Endothelial cell of umbilical vein (primary cell): ENCODE measurements at regions not wholly inside any gene's neighbourhood (a gene's known extent, or its start where the extent isn't known, plus 50 kb on each side); places are given as distances from the start of the nearest gene placed in this dataset.

Experiments used
- BruUV-seq: library from RNA; stranded (reverse); fragments of 400-500 nt; replicated peaks from 2 replicates; lab custom pipeline; 2021; lab: Mats Ljungman, UMichigan
- CTCF ChIA-PET: fragments of 300-600, 350-600 bp; sonication (Branson Sonifier 250); formaldehyde crosslinking; loops from one replicate; lab custom pipeline; 2021; ENCODE audit warnings: antibody characterized with exemption, inconsistent platforms; lab: Charles Lee
- POLR2A ChIA-PET: fragments of 300-600, 350-600 bp; sonication (Branson Sonifier 250); formaldehyde crosslinking; loops from one replicate; lab custom pipeline; 2021; ENCODE audit warnings: antibody characterized with exemption, inconsistent platforms; lab: Charles Lee
- DNase-seq: peaks from one replicate; pipeline ENCODE4 v3.0.0-alpha.2; 2011; ENCODE audit warnings: low read depth, low spot score
- FAIRE-seq: peaks from 2 replicates; lab custom pipeline; 2011; peaks lifted over from hg19 to GRCh38; lab: Jason Lieb, UNC
- H2AFZ ChIP-seq: 2 replicates; pipeline ENCODE4 v1.6.0; 2012; ENCODE audit warnings: low read depth, low read length, control low read depth, inconsistent platforms
- H3K27ac ChIP-seq: 2 replicates; pipeline ENCODE4 v1.5.1; 2011; ENCODE audit warnings: low read depth, mild to moderate bottlenecking, control low read depth, low read length, moderate library complexity; ENCODE audit not compliant: insufficient read depth
- H3K27me3 ChIP-seq, 2 experiments: 2 replicates each; pipeline versions ENCODE4 v1.6.0 to v1.6.1; 2011; ENCODE audit warnings: low read length in 2 of 2, mixed read lengths in 1 of 2; ENCODE audit not compliant: control insufficient read depth in 2 of 2, insufficient read depth in 2 of 2
- H3K36me3 ChIP-seq, 2 experiments: 2 replicates in 1 of 2; 3 replicates in 1 of 2; pipeline ENCODE4 v1.5.1; 2011; ENCODE audit warnings: low read length in 2 of 2, mild to moderate bottlenecking in 1 of 2, moderate library complexity in 1 of 2; ENCODE audit not compliant: control insufficient read depth in 2 of 2, insufficient read depth in 2 of 2; ENCODE audit errors: extremely low read depth in 1 of 2
- H3K4me1 ChIP-seq: 3 replicates; pipeline ENCODE4 v1.5.1; 2011; ENCODE audit warnings: mild to moderate bottlenecking, low read length; ENCODE audit not compliant: control insufficient read depth, insufficient read depth; ENCODE audit errors: extremely low read depth
- H3K4me2 ChIP-seq: 2 replicates; pipeline ENCODE4 v1.6.1; 2011; ENCODE audit warnings: low read length, control low read depth, mixed read lengths; ENCODE audit not compliant: insufficient read depth
- H3K4me3 ChIP-seq, 3 experiments: fragments of 200-600 bp in 1 of 3; sonication (generic), shearing (Covaris generic) in 1 of 3; replicated peaks in 1 of 3; 2 replicates each; pipeline ENCODE4 v1.5.1; 2011 to 2016; ENCODE audit warnings: control low read depth in 3 of 3, low read length in 3 of 3, mild to moderate bottlenecking in 2 of 3, inconsistent platforms in 1 of 3, low read depth in 1 of 3, moderate library complexity in 1 of 3; ENCODE audit not compliant: insufficient read depth in 1 of 3
- H3K79me2 ChIP-seq: 2 replicates; pipeline ENCODE4 v1.6.0; 2012; ENCODE audit warnings: low read length, inconsistent platforms; ENCODE audit not compliant: control insufficient read depth, insufficient read depth
- H3K9ac ChIP-seq: replicated peaks from 2 replicates; pipeline ENCODE3; 2011; ENCODE audit warnings: low read length, control low read depth; ENCODE audit not compliant: insufficient read depth; ENCODE audit errors: extremely low read depth
- H3K9me1 ChIP-seq: replicated peaks from 3 replicates; pipeline ENCODE4 v1.6.0; 2011; ENCODE audit warnings: mild to moderate bottlenecking, low read length; ENCODE audit not compliant: control insufficient read depth, insufficient read depth; ENCODE audit errors: extremely low read depth
- H3K9me3 ChIP-seq: replicated peaks from 2 replicates; pipeline ENCODE4 v1.5.1; 2012; ENCODE audit warnings: low read length, inconsistent platforms; ENCODE audit not compliant: control insufficient read depth, insufficient read depth
- H4K20me1 ChIP-seq: replicated peaks from 2 replicates; pipeline ENCODE3; 2011; ENCODE audit warnings: mild to moderate bottlenecking, low read length; ENCODE audit not compliant: control insufficient read depth, insufficient read depth; ENCODE audit errors: extremely low read depth
- EZH2 ChIP-seq: IDR thresholded peaks from 2 replicates; pipeline ENCODE4 v1.6.1; 2012; ENCODE audit warnings: borderline replicate concordance, low read depth, mild to moderate bottlenecking, moderate library complexity, low read length, inconsistent platforms; ENCODE audit not compliant: severe bottlenecking
- FOS ChIP-seq: IDR thresholded peaks from 2 replicates; pipeline ENCODE4 v1.6.1; 2011; ENCODE audit warnings: mild to moderate bottlenecking, low read length, moderate library complexity, borderline replicate concordance; ENCODE audit not compliant: insufficient read depth
- GATA2 ChIP-seq: IDR thresholded peaks from 2 replicates; pipeline ENCODE4 v1.7.0; 2011; ENCODE audit warnings: low read depth, mild to moderate bottlenecking, moderate library complexity, mixed read lengths, low read length; ENCODE audit not compliant: insufficient read length, insufficient read depth
- JUN ChIP-seq: IDR thresholded peaks from 2 replicates; pipeline ENCODE4 v1.6.1; 2011; ENCODE audit warnings: borderline replicate concordance, low read depth; ENCODE audit not compliant: insufficient read length, insufficient read depth
- MYC ChIP-seq: IDR thresholded peaks from one replicate; pipeline ENCODE4 v1.6.1; 2011; ENCODE audit warnings: mild to moderate bottlenecking, low read depth, low read length
- POLR2A ChIP-seq: IDR thresholded peaks from 2 replicates; pipeline ENCODE4 v1.6.1; 2012; ENCODE audit warnings: low read depth, mild to moderate bottlenecking, control low read depth, low read length
- POLR2AphosphoS5 ChIP-seq: IDR thresholded peaks from 2 replicates; pipeline ENCODE4 v1.6.1; 2012; ENCODE audit warnings: low read depth, mild to moderate bottlenecking, control low read depth, low read length, moderate library complexity; ENCODE audit not compliant: insufficient read depth
- dilution Hi-C: fragments of 300-500 bp; cut with MboI; formaldehyde crosslinking; loops from one replicate; pipeline ENCODE4 v1.15.0; 2019; ENCODE audit warnings: low sequenced_read_pairs; ENCODE audit not compliant: extremely low pct_ligation_motif_present
- intact Hi-C: fragments of 100-400 bp; cut with micrococcal nuclease; formaldehyde crosslinking; loops from one replicate; pipeline ENCODE4 v1.10.0; 2022
- TF ChIP-seq, protein P1 (sequence below): IDR thresholded peaks from 2 replicates; pipeline ENCODE4 v1.6.1; 2011; ENCODE audit not compliant: insufficient read depth, insufficient read length
- TF ChIP-seq, protein P2 (sequence below), 2 donors: IDR thresholded peaks; 1 replicate in 1 of 2; 2 replicates in 1 of 2; pipeline ENCODE4 v1.5.1; 2011; ENCODE audit warnings: low read length in 2 of 2, mild to moderate bottlenecking in 2 of 2, moderate library complexity in 2 of 2, control low read depth in 1 of 2, inconsistent platforms in 1 of 2, low read depth in 1 of 2; ENCODE audit not compliant: insufficient read depth in 1 of 2; ENCODE audit errors: extremely low read depth in 1 of 2

DNA sequence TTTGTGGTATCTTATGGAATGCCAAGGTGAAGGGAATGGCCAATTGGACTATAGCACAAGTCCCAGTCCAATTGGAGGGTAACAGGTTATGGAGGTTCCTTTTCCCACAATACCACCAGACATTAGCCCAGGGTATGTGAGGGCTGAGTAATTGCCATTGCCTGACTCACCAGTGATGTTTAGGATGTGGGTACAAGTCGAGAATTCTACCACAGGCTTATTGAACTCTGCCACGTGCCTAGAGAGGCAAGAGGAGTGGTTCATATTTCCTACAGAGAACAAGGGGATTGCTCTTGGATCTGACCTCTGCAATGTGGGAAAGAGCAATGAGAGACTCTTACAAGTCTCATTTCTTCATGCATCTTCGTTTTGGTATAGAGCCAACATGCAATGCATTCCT, 85.0 kb upstream of the XCR1 start:
- POLR2A ChIA-PET: no interaction called here
- Histone ChIP-seq H3K4me1 (no peaks in the 10 kb centered on the region), H3K9ac (no peak overlapping the region), H3K79me2 (no peaks in the 10 kb centered on the region), H3K4me3 (no peak overlapping the region), H3K27ac (no peak overlapping the region), H4K20me1 (no peaks in the 10 kb centered on the region), H2AFZ (no peak overlapping the region), H3K27me3 (no peaks in the 10 kb centered on the region), H3K36me3 (no peaks in the 10 kb centered on the region), H3K9me1 (no peaks in the 10 kb centered on the region), H3K4me2 (no peak overlapping the region), H3K9me3 (no peaks in the 10 kb centered on the region)
- FAIRE-seq (no peak), DNase-seq (no peak)
- dilution Hi-C loops: no loop called here
- CTCF ChIA-PET: no interaction called here
- BruUV-seq: no TSS peak
- intact Hi-C loops: no loop called here
- TF ChIP-seq POLR2A: no peak
- no peak for TF ChIP-seq EZH2
- TF ChIP-seq POLR2AphosphoS5: no peak
- TF ChIP-seq, protein P1, sequence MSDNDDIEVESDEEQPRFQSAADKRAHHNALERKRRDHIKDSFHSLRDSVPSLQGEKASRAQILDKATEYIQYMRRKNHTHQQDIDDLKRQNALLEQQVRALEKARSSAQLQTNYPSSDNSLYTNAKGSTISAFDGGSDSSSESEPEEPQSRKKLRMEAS: no peak
- TF ChIP-seq MYC: no peak
- no peak for TF ChIP-seq JUN
- TF ChIP-seq, protein P2, sequence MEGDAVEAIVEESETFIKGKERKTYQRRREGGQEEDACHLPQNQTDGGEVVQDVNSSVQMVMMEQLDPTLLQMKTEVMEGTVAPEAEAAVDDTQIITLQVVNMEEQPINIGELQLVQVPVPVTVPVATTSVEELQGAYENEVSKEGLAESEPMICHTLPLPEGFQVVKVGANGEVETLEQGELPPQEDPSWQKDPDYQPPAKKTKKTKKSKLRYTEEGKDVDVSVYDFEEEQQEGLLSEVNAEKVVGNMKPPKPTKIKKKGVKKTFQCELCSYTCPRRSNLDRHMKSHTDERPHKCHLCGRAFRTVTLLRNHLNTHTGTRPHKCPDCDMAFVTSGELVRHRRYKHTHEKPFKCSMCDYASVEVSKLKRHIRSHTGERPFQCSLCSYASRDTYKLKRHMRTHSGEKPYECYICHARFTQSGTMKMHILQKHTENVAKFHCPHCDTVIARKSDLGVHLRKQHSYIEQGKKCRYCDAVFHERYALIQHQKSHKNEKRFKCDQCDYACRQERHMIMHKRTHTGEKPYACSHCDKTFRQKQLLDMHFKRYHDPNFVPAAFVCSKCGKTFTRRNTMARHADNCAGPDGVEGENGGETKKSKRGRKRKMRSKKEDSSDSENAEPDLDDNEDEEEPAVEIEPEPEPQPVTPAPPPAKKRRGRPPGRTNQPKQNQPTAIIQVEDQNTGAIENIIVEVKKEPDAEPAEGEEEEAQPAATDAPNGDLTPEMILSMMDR (IDR thresholded peaks at IDR 0.05; ENCODE audit: extremely low read depth in 1 of 2, insufficient read depth in 1 of 2, low read depth in 1 of 2, low read length in 2 of 2): no peak
- TF ChIP-seq FOS: no peak
- no peak for TF ChIP-seq GATA2
